Neural cell (in vitro differentiated cells): ENCODE measurements at regions not wholly inside any gene's neighbourhood (a gene's known extent, or its start where the extent isn't known, plus 50 kb on each side); places are given as distances from the start of the nearest gene placed in this dataset.

ENCODE experiments used
- H2AFZ ChIP-seq: fragments of 200-600, 300-800 bp; sonication (generic), shearing (Covaris generic); 2 replicates; pipeline ENCODE4 v1.6.0; 2014; ENCODE audit warnings: low read depth, mild to moderate bottlenecking, antibody characterized with exemption, low read length, moderate library complexity
- H3F3A ChIP-seq: fragments of 200-600 bp; shearing (Covaris generic); 2 replicates; pipeline ENCODE4 v1.6.1; 2016; ENCODE audit warnings: mild to moderate bottlenecking, moderate library complexity, mixed read lengths, antibody characterized with exemption, low read length; ENCODE audit not compliant: insufficient read depth, poor library complexity, severe bottlenecking
- H3K27ac ChIP-seq: fragments of 200-600, 300-800 bp; sonication (generic), shearing (Covaris generic); 2 replicates; pipeline ENCODE4 v1.5.1; 2014; ENCODE audit warnings: mild to moderate bottlenecking, low read length, moderate library complexity
- H3K27me3 ChIP-seq: fragments of 300-800, 200-600 bp; sonication (generic), shearing (Covaris generic); 2 replicates; pipeline ENCODE4 v1.6.0; 2014; ENCODE audit warnings: mild to moderate bottlenecking, low read depth, low read length, moderate library complexity; ENCODE audit not compliant: insufficient read depth
- H3K36me3 ChIP-seq: fragments of 300-800, 200-600 bp; sonication (generic), shearing (Covaris generic); 2 replicates; pipeline ENCODE4 v1.5.1; 2014; ENCODE audit warnings: mild to moderate bottlenecking, antibody characterized with exemption, low read length, moderate library complexity; ENCODE audit not compliant: insufficient read depth
- H3K4me2 ChIP-seq: fragments of 300-800, 200-600 bp; sonication (generic), shearing (Covaris generic); 2 replicates; pipeline ENCODE4 v1.6.0; 2014; ENCODE audit warnings: mild to moderate bottlenecking, low read length
- H3K4me3 ChIP-seq: fragments of 300-800, 200-600 bp; sonication (generic), shearing (Covaris generic); 2 replicates; pipeline ENCODE4 v1.5.1; 2014; ENCODE audit warnings: mild to moderate bottlenecking, low read length, moderate library complexity
- H3K79me2 ChIP-seq: fragments of 200-600 bp; shearing (Covaris generic); replicated peaks from 2 replicates; pipeline ENCODE4 v1.6.0; 2014; ENCODE audit warnings: mild to moderate bottlenecking, low read length, moderate library complexity; ENCODE audit not compliant: insufficient read depth
- H3K9ac ChIP-seq: fragments of 300-800, 200-600 bp; sonication (generic), shearing (Covaris generic); 2 replicates; pipeline ENCODE4 v1.6.1; 2016; ENCODE audit warnings: mild to moderate bottlenecking, low read length, mixed read lengths
- H3K9me2 ChIP-seq: fragments of 200-600 bp; shearing (Covaris generic); 2 replicates; pipeline ENCODE4 v1.6.1; 2016; ENCODE audit warnings: mild to moderate bottlenecking, low read length, mixed read lengths; ENCODE audit not compliant: insufficient read depth
- H3K9me3 ChIP-seq: fragments of 200-600, 300-800 bp; sonication (generic), shearing (Covaris generic); 2 replicates; pipeline ENCODE4 v1.6.1; 2016; ENCODE audit warnings: mild to moderate bottlenecking, mixed run types, low read length, moderate library complexity, mixed read lengths
- H4K20me1 ChIP-seq: fragments of 200-600 bp; shearing (Covaris generic); 2 replicates; pipeline ENCODE4 v1.6.1; 2016; ENCODE audit warnings: mild to moderate bottlenecking, mixed run types; ENCODE audit not compliant: insufficient read depth
- CTCF ChIP-seq: fragments of 450-650 bp; IDR thresholded peaks from 2 replicates; pipeline ENCODE4 v1.5.1; 2014; ENCODE audit warnings: antibody characterized with exemption, mild to moderate bottlenecking, moderate library complexity; ENCODE audit not compliant: poor library complexity, severe bottlenecking
- EP300 ChIP-seq: fragments of 450-650 bp; conservative IDR thresholded peaks from 2 replicates; pipeline ENCODE4 v1.6.1; 2014; ENCODE audit warnings: antibody characterized with exemption, mild to moderate bottlenecking, moderate library complexity; ENCODE audit not compliant: poor library complexity, severe bottlenecking
- EZH2 ChIP-seq: fragments of 200-600, 300-800 bp; shearing (Covaris generic), sonication (generic); IDR thresholded peaks from 2 replicates; pipeline ENCODE4 v1.6.1; 2014; ENCODE audit warnings: antibody characterized with exemption, low read length, borderline replicate concordance, mild to moderate bottlenecking; ENCODE audit not compliant: insufficient read depth, poor library complexity, severe bottlenecking
- MXI1 ChIP-seq: fragments of 450-650 bp; conservative IDR thresholded peaks from 2 replicates; pipeline ENCODE4 v1.6.1; 2014; ENCODE audit warnings: antibody characterized with exemption, mild to moderate bottlenecking; ENCODE audit not compliant: poor library complexity, severe bottlenecking
- POLR2AphosphoS5 ChIP-seq: IDR thresholded peaks from 2 replicates; pipeline ENCODE4 v1.6.1; 2012
- RAD21 ChIP-seq: fragments of 450-650 bp; conservative IDR thresholded peaks from 2 replicates; pipeline ENCODE4 v1.6.1; 2014; ENCODE audit warnings: antibody characterized with exemption, mild to moderate bottlenecking, moderate library complexity
- REST ChIP-seq: IDR thresholded peaks from 2 replicates; pipeline ENCODE4 v1.6.1; 2012; ENCODE audit warnings: borderline replicate concordance
- SMC3 ChIP-seq: fragments of 450-650 bp; conservative IDR thresholded peaks from 2 replicates; pipeline ENCODE4 v1.6.1; 2014; ENCODE audit warnings: antibody characterized with exemption, mild to moderate bottlenecking, moderate library complexity; ENCODE audit not compliant: poor library complexity
- TAF1 ChIP-seq: IDR thresholded peaks from 2 replicates; pipeline ENCODE4 v1.6.1; 2012; ENCODE audit warnings: low read depth

- H3K9me3 ChIP-seq, result no peaks in the 10 kb centered on the region
- H3F3A ChIP-seq, result no peaks in the 10 kb centered on the region
- no peaks in the 10 kb centered on the region for H3K36me3 ChIP-seq
- H3K4me2 ChIP-seq, result no peak overlapping the region
- TF ChIP-seq SMC3 (no peak), POLR2AphosphoS5 (no peak), EP300 (no peak), TAF1 (no peak)
- H3K9me2 ChIP-seq, result no peaks in the 10 kb centered on the region
- no peak overlapping the region for H2AFZ ChIP-seq
- no peak overlapping the region for H3K9ac ChIP-seq
- H3K4me3 ChIP-seq, result no peak overlapping the region
- H3K27ac ChIP-seq, result no peak overlapping the region
- no peaks in the 10 kb centered on the region for H3K79me2 ChIP-seq
- no peaks in the 10 kb centered on the region for H4K20me1 ChIP-seq
- no peaks in the 10 kb centered on the region for H3K27me3 ChIP-seq
These were observed 145.8 kb upstream of the DCN start for GRCh38 chr12:91328451-91328850.

- Histone ChIP-seq H3K9ac (no peak overlapping the region), H3F3A (no peaks in the 10 kb centered on the region), H3K36me3 (no peaks in the 10 kb centered on the region), H3K27me3 (no peaks in the 10 kb centered on the region), H3K79me2 (no peaks in the 10 kb centered on the region), H4K20me1 (no peaks in the 10 kb centered on the region), H3K9me2 (no peaks in the 10 kb centered on the region), H3K9me3 (no peaks in the 10 kb centered on the region), H3K4me2 (no peak overlapping the region), H3K27ac (no peak overlapping the region), H2AFZ (no peak overlapping the region), H3K4me3 (no peak overlapping the region)
- TF ChIP-seq POLR2AphosphoS5, result no peak
- no peak for TF ChIP-seq CTCF
- no peak for TF ChIP-seq MXI1
- no peak for TF ChIP-seq TAF1
- no peak for TF ChIP-seq RAD21
- no peak for TF ChIP-seq EP300
- TF ChIP-seq EZH2, result no peak
- no peak for TF ChIP-seq REST
- TF ChIP-seq SMC3, result no peak
These were observed 145.3 kb upstream of the DCN start for GRCh38 chr12:91327889-91328288.

- H3K79me2 ChIP-seq, result no peaks in the 10 kb centered on the region
- H4K20me1 ChIP-seq, result no peaks in the 10 kb centered on the region
- no peaks in the 10 kb centered on the region for H3K9me2 ChIP-seq
- no peaks in the 10 kb centered on the region for H3K36me3 ChIP-seq
- H3F3A ChIP-seq, result no peaks in the 10 kb centered on the region
- no peak for TF ChIP-seq RAD21
- no peak for TF ChIP-seq POLR2AphosphoS5
- no peak for TF ChIP-seq EP300
- TF ChIP-seq MXI1, result no peak
- H3K27ac ChIP-seq, result no peak overlapping the region
- H3K4me3 ChIP-seq, result no peak overlapping the region
- no peaks in the 10 kb centered on the region for H3K27me3 ChIP-seq
- no peaks in the 10 kb centered on the region for H3K9me3 ChIP-seq
- no peak overlapping the region for H3K9ac ChIP-seq
- no peak overlapping the region for H2AFZ ChIP-seq
- H3K4me2 ChIP-seq, result no peak overlapping the region
These were observed 144.5 kb upstream of the DCN start for GRCh38 chr12:91327131-91327530.
